ENCODE measurements at regions not wholly inside any gene's neighbourhood (a gene's known extent, or its start where the extent isn't known, plus 50 kb on each side); places are given as distances from the start of the nearest gene placed in this dataset.

DNA sequence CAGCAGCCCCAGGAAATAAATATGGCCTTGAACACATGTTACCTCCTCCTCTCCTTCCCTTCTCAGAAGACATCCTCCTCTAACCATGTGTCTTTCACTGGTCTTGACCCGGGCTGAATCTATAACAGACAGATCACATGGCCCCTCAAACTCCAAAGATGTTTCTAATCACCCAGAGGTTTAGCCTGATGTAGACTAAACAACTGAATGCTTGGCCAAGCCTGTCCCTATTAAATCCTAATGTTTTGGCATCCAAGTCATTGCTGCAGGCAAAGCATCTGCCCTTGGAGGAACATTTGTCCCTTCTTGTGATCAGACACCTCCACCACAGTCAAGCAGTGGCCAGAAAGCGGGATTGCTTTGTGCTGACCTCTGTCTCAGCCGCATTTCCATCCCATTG, 65.5 kb downstream of the ANKRD60 start:
- DNase-seq (ENCODE audit: low read depth) = no peak

GRCh38 chr20:58161192-58161591, 67.3 kb downstream of the ANKRD60 start:
- no peak for DNase-seq (ENCODE audit: low read depth)

DNA sequence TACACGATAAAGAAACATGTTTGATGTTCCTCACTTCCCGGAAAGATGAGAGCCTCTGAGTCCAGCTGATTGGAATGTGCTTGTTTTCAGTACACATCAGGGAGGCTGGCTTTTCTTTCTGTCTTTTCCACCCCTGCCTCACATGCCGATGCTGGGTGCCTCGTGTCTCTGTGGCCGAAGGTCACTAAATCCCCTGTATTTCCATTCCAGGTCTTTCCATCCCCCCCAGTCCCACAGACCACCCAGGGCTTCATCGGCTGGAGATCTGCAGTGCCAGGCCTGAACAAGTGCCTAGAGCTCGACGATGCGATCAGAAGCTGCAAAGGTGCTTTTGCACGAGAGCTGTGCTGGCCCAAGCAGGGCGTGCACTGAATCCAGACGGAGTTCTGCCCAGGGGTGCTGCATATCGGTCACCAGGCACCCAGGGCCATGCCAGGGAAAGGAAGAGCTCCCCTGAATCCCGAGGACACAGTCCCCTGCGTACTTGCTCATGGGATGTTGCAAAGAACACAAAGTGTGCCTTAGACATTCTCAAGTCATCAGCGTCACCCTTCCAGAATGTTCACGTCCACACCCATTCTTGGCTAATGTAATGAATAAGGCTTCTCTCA, 67.9 kb downstream of the ANKRD60 start:
- DNase-seq (ENCODE audit: low read depth) = no peak

DNA sequence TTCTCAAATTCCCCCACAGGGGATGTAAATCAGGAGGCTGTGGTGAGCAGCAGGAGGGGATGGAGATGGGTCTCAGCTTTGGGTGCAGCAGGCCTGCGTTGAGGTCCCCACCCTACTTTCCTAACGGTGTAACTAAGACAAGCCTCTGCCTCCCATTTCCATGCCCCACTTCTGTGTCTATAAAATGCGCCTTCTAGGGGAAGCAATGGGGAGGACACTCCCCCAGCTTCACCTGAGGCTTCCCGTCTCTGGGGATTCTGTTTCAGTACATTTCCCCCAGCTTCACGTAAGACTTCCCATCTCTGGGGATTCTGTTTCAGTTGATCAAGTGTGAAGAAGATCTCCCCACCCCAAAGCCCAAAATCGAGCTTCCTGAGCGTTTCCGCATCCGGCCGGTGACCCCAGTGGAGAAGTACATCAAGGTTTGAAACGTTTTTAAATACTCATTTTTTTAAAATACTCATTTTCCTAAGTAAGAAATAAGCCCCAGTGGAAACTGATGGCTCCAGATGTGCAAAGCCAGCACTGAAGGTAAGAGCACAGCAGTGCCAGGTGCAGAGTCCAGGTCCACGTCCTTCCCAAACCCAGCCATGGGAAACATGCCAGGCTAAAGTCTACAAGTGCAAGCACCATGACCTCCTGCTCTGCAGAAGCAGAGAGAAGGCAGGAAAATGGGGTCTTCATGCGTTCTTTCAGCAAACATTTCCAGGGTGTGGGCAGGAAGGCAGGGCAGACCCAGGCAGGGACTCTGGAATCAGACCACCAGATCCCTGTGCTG, 73.1 kb downstream of the ANKRD60 start:
- DNase-seq (ENCODE audit: low read depth) = no peak

DNA sequence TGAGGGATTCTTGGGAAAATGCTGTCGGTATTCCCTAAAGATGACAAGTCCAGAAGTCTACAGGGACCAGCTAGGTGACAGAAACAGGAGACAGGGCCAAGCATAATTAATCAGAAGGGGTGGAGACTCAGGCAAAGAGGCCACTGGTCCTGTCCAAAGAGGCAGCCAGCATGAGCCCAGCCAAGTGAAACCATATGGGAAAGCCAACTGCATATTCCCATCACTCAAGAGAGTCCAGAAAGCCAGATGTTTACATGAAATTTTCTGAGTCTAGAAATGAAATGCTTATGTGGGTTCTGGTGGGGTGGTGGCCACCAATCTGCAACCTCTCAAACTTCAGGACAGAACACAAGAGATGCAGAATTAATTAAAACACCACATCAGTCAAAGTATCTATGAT, 74.3 kb downstream of the ANKRD60 start:
- no peak for DNase-seq (ENCODE audit: low read depth)

GRCh38 chr20:58153121-58153520, 75.3 kb downstream of the ANKRD60 start:
- DNase-seq (ENCODE audit: low read depth) = no peak

DNA sequence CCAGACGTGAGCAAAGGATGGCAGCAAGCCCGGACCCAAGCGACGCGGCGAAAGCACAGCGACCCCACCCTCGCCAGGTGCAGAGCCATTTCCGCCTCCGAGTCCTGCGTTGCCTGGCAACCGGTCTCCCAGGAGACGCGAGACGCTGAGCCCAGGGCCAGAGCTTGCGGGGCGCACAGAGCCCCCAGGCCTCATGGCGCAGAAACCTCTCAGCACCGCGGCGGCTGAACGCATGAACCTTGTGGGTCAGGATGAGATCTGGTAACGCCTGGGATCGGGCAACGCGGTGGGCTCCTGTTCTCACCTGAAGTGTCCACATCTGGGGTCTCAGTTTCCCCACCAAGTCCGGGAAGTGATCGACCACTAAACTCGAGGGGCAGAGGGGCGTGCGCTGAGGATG, 77.7 kb downstream of the ANKRD60 start:
- DNase-seq (ENCODE audit: low read depth) = no peak

DNA sequence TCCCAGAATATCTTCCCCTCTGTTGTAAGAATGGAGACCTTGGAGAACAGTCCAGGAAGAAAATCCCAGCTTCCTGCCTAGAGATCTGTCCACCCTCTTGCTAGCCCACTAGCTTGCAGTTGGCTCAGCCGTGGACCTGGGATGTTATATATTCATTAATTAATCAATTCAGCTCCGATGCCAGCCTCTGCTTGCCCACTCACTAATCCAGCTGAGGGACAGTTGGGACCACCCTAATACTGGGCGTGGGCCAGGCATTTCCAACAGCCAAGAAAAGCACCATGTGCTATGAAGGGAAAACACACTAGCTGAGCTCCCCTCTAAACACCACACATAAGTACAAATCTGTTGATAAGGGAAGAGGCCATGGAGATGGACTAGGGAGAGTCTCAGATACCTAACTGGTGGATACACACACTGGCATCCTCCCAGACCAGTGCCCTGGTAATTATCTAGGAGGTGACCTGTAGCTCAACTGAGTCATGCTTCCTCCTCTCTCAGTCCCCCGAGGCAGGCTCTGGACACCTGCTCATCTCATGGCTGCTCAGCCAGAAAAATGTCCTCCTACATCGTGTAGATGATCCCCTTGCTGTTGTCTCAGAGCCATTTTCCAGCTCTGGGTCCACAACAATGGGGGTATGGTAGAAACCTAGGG, 78.9 kb downstream of the ANKRD60 start:
- DNase-seq (ENCODE audit: low read depth) = no peak

DNA sequence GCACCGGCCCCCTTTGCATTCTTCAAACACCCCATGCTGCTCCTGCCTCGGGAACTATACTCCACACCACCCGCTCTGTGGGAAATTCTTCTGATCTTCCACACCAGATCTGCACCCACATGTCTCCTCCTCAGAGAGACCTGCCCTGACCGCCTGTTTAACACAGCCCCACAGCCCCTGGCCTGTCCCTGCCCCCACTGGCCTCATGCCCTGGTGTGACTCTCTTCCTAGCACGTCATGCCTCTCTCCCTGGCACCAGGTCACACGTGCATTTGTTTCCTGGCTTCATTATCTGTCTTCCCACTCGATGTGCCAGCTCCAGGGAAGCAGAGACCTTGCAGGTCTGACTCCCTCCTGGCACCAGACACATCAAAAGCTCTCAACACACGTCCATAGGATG, 79.6 kb downstream of the ANKRD60 start:
- no peak for DNase-seq (ENCODE audit: low read depth)

- no peak for DNase-seq (ENCODE audit: low read depth)
These were observed 80.7 kb downstream of the ANKRD60 start for GRCh38 chr20:58147628-58148370.

GRCh38 chr20:58146746-58147140, 81.7 kb downstream of the ANKRD60 start:
- DNase-seq (ENCODE audit: low read depth) = no peak

DNA sequence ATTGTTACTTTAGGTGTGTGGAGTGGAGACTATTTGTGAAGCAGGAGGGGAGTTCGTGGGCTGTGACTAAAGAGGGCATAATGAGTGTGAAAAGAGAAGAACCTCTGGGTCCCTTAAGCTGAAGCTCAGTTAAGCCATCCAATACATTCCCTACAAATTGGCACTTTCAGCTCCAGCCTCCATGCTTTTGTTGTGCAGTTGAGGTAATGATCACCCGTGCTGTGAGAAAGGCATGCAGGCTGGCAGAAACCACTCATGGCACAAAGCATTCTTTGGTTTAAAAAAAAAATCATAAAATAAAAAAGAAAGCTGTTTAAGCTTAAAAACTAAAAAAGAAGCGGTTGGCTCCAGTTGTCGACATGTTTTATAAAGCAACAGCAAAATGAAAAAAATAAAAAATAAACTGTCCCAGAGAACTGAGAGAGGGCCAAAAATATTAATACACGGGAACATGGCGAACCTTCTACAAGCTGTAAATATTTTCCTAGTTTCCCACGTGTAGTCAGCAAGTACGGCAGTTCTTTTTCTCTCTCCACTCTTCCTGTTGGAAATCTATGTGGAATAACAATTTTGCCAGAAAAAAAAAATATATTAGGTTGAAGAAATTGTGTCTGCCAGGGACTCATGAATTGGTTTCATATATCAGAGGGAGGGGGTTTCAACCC, 82.2 kb downstream of the ANKRD60 start:
- no peak for DNase-seq (ENCODE audit: low read depth)

DNA sequence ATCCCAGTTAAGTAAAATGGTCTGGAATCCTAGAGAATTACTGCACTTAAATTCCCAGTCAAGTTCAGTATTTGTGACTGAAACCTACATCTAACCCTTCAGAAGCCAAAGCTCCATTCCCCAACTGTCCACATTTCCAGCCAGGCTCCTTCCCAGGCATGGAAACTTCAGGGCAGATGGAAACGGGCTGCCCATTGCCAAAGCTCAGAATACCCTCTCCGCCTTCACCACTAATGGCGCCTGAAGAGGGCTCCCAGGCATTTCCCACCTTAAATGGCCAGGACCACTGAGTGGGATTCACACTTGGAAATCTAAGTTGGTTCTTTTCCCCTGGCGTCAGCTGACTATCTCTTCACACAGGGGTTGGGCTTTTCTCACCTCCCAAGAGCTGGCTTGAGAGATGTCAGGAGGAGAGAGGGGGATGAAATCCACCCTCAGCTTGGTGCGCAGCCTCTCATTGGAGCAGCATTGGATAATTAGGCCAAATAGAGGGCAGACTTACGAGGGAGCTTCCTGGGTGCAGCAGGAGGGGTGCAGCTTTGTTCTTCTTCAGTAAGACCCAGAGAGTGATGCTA, 82.9 kb downstream of the ANKRD60 start:
- DNase-seq (ENCODE audit: low read depth) = no peak

DNA sequence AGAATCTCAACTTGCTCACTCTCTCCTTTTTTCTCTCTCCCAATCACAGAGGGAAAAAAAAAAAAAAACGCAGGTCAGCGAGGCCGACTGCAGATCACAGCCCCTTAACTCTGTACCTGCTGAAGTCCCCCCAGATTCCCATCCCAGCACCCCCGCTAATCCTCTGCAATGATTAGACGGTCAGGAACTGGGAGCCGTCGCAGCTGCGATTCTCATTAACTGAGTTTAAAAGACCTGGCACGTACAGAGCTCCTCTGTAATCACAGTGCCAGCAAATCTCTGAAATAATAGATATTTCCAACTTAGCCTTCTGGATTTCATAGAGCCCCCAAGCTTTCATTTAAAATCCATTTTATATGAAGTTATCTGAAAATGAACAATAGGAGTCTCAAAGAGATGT, 84.4 kb downstream of the ANKRD60 start:
- no peak for DNase-seq (ENCODE audit: low read depth)

DNA sequence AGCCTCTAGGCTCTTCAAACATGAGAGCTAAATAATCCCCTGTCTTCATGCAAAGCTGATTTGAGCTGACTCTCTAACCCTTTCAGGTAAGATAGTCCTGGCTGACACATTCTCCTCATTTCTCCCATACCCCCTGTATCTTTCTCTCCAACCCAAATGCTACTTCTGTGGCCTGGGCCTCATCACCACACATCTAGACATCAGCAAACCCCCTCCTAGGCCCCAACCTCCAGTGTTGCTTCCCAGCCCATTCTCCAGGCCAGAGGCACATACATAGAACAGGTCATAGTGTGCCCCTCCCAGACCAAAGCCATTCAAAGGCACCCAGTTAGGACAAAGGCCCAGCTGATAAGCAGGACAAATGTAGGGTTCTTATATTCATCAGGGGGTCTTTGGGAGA, 84.9 kb downstream of the ANKRD60 start:
- no peak for DNase-seq (ENCODE audit: low read depth)

GRCh38 chr20:58142843-58143185, 85.6 kb downstream of the ANKRD60 start:
- no peak for DNase-seq (ENCODE audit: low read depth)

- DNase-seq (ENCODE audit: low read depth) = no peak
These were observed 86.2 kb downstream of the ANKRD60 start for GRCh38 chr20:58141971-58142842.

- DNase-seq (ENCODE audit: low read depth) = no peak
These were observed 87.0 kb downstream of the ANKRD60 start for GRCh38 chr20:58141496-58141895.

DNA sequence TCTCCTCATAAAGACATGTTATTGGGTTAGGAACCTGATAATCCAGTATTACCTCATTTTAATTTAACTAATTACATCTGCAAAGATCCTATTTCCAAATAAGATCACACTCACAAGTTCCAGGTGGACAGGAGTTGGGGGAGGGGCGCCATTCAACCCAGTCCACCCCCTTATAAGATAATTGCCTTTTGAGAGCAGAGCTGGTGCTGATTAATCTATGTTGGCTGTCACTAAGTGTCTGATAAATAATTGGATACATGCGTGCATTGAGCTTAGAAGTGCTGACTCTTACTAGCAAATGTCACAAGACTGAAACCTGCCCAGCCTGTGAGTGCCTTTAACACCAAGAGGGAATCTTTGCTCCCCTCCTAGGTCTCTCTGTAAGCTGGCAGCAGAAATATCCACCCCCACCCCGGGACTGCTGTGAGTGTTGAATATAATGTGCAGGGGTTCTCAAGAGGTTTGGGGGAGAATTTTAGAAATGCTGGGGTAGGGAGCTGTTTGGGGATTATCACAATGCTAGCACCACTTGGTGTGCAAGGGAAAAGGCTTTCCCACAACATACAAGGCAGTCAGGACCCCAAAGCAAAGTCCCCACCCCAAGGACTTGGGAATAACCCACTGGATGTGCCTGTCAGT, 87.5 kb downstream of the ANKRD60 start:
- DNase-seq (ENCODE audit: low read depth) = no peak
